ENCODE measurements at regions not wholly inside any gene's neighbourhood (a gene's known extent, or its start where the extent isn't known, plus 50 kb on each side); places are given as distances from the start of the nearest gene placed in this dataset.

- no peak for TF ChIP-seq CTCF (conservative IDR thresholded peaks at IDR 0.05; ENCODE audit: low read depth, low read length)
- no peak overlapping the region for H3K27ac ChIP-seq
- no peaks in the 10 kb centered on the region for H3K79me2 ChIP-seq (ENCODE audit: insufficient read depth, low read depth)
- no peaks in the 10 kb centered on the region for H3K4me1 ChIP-seq (ENCODE audit: low read depth, poor library complexity, severe bottlenecking)
- no peaks in the 10 kb centered on the region for H3K36me3 ChIP-seq (ENCODE audit: insufficient read depth)
- H3K9ac ChIP-seq = no peak overlapping the region
- no peaks in the 10 kb centered on the region for H4K20me1 ChIP-seq (ENCODE audit: insufficient read depth)
- no peak overlapping the region for H3K4me3 ChIP-seq (IDR thresholded peaks at IDR 0.05; ENCODE audit: insufficient read depth, low read depth, low read length)
- H3K27me3 ChIP-seq (ENCODE audit: insufficient read depth, low read depth) = no peaks in the 10 kb centered on the region
- H3K4me2 ChIP-seq = no peak overlapping the region
- H2AFZ ChIP-seq (ENCODE audit: low read depth) = no peak overlapping the region
Measured at GRCh38 chr10:90399782-90400181, 458.1 kb downstream of the HTR7 start.

- no peak overlapping the region for H3K4me2 ChIP-seq
- no peak for TF ChIP-seq CTCF (conservative IDR thresholded peaks at IDR 0.05; ENCODE audit: low read depth, low read length)
- no peaks in the 10 kb centered on the region for H3K27me3 ChIP-seq (ENCODE audit: insufficient read depth, low read depth)
- H3K79me2 ChIP-seq (ENCODE audit: insufficient read depth, low read depth) = no peaks in the 10 kb centered on the region
- H2AFZ ChIP-seq (ENCODE audit: low read depth) = no peak overlapping the region
- H3K4me1 ChIP-seq (ENCODE audit: low read depth, poor library complexity, severe bottlenecking) = no peaks in the 10 kb centered on the region
- H4K20me1 ChIP-seq (ENCODE audit: insufficient read depth) = no peaks in the 10 kb centered on the region
- no peak overlapping the region for H3K4me3 ChIP-seq (IDR thresholded peaks at IDR 0.05; ENCODE audit: insufficient read depth, low read depth, low read length)
- H3K9ac ChIP-seq = no peak overlapping the region
- no peaks in the 10 kb centered on the region for H3K36me3 ChIP-seq (ENCODE audit: insufficient read depth)
- no peak overlapping the region for H3K27ac ChIP-seq
Measured at GRCh38 chr10:90403211-90404000, 454.4 kb downstream of the HTR7 start.

GRCh38 chr10:90407131-90407530 lies 450.7 kb downstream of the HTR7 start:
- Histone ChIP-seq H3K27ac (no peak overlapping the region), H3K36me3 (ENCODE audit: insufficient read depth) (no peaks in the 10 kb centered on the region), H3K79me2 (ENCODE audit: insufficient read depth, low read depth) (no peaks in the 10 kb centered on the region), H3K4me1 (ENCODE audit: low read depth, poor library complexity, severe bottlenecking) (no peaks in the 10 kb centered on the region), H3K27me3 (ENCODE audit: insufficient read depth, low read depth) (no peaks in the 10 kb centered on the region), H3K4me3 (IDR thresholded peaks at IDR 0.05; ENCODE audit: insufficient read depth, low read depth, low read length) (no peak overlapping the region), H3K4me2 (no peak overlapping the region), H2AFZ (ENCODE audit: low read depth) (no peak overlapping the region), H3K9ac (no peak overlapping the region), H4K20me1 (ENCODE audit: insufficient read depth) (no peaks in the 10 kb centered on the region)
- no peak for TF ChIP-seq CTCF (conservative IDR thresholded peaks at IDR 0.05; ENCODE audit: low read depth, low read length)

GRCh38 chr10:90407851-90408250 lies 450.0 kb downstream of the HTR7 start:
- Histone ChIP-seq H3K4me1 (ENCODE audit: low read depth, poor library complexity, severe bottlenecking) (no peaks in the 10 kb centered on the region), H3K36me3 (ENCODE audit: insufficient read depth) (no peaks in the 10 kb centered on the region), H3K27ac (no peak overlapping the region), H3K27me3 (ENCODE audit: insufficient read depth, low read depth) (no peaks in the 10 kb centered on the region), H2AFZ (ENCODE audit: low read depth) (no peak overlapping the region), H3K4me3 (IDR thresholded peaks at IDR 0.05; ENCODE audit: insufficient read depth, low read depth, low read length) (no peak overlapping the region), H3K9ac (no peak overlapping the region), H4K20me1 (ENCODE audit: insufficient read depth) (no peaks in the 10 kb centered on the region), H3K4me2 (no peak overlapping the region), H3K79me2 (ENCODE audit: insufficient read depth, low read depth) (no peaks in the 10 kb centered on the region)
- no peak for TF ChIP-seq CTCF (conservative IDR thresholded peaks at IDR 0.05; ENCODE audit: low read depth, low read length)

Data from KMS-11 (cell line).